Activated naive CD4-positive, alpha-beta T cell treated with anti-CD3 and anti-CD28 coated beads for 36 hours (primary cell): ENCODE measurements at regions not wholly inside any gene's neighbourhood (a gene's known extent, or its start where the extent isn't known, plus 50 kb on each side); places are given as distances from the start of the nearest gene placed in this dataset.
"Not testable (repeated sequence)": the region's sequence is repeated elsewhere in the genome, so short reads cannot be mapped to it uniquely, and the experiment has no call there.

ENCODE experiments used
- CTCF ChIA-PET: fragments of 350-600 bp; sonication (Branson Sonifier 250); formaldehyde crosslinking; loops from one replicate; lab custom pipeline; 2021; ENCODE audit warnings: antibody characterized with exemption; lab: Charles Lee
- DNase-seq: peaks from one replicate; pipeline ENCODE4 v3.0.0-alpha.2; 2020
- H3K27ac Mint-ChIP-seq: one replicate; pipeline ENCODE4 v1.8.0; 2021; ENCODE audit warnings: mild to moderate bottlenecking, mixed read lengths
- H3K27me3 Mint-ChIP-seq: one replicate; pipeline ENCODE4 v1.8.0; 2021; ENCODE audit warnings: low read depth, mixed read lengths
- H3K36me3 Mint-ChIP-seq: one replicate; pipeline ENCODE4 v1.8.0; 2021; ENCODE audit warnings: low read depth, mixed read lengths
- H3K4me1 Mint-ChIP-seq: one replicate; pipeline ENCODE4 v1.8.0; 2021; ENCODE audit warnings: low read depth, mixed read lengths
- H3K4me3 Mint-ChIP-seq: one replicate; pipeline ENCODE4 v1.8.0; 2021; ENCODE audit warnings: mild to moderate bottlenecking, moderate library complexity, mixed read lengths
- H3K9me3 Mint-ChIP-seq: one replicate; pipeline ENCODE4 v1.8.0; 2021; ENCODE audit warnings: mixed read lengths
- intact Hi-C: fragments of 100-400 bp; cut with micrococcal nuclease; formaldehyde crosslinking; loops from one replicate; pipeline ENCODE4 v1.15.1; 2023

GRCh38 chr6:78746457-78746856 is 120.9 kb upstream of the IRAK1BP1 start:
- CTCF ChIA-PET, result no interaction called here
- no peak for DNase-seq
- H3K4me1 Mint-ChIP-seq, result no peaks in the 10 kb centered on the region
- no peak overlapping the region for H3K27ac Mint-ChIP-seq
- intact Hi-C loops, result no loop called here
- peaks cover 1% of the 10 kb centered on the region for H3K36me3 Mint-ChIP-seq
- H3K27me3 Mint-ChIP-seq, result no peaks in the 10 kb centered on the region
- no peak overlapping the region for H3K4me3 Mint-ChIP-seq
- H3K9me3 Mint-ChIP-seq, result peaks cover 22% of the 10 kb centered on the region

- intact Hi-C loops, result no loop called here
These were observed 118.0 kb upstream of the IRAK1BP1 start for GRCh38 chr6:78749326-78749725.

GRCh38 chr6:78758297-78758798 is 109.0 kb upstream of the IRAK1BP1 start:
- intact Hi-C loops, H3K4me3 Mint-ChIP-seq, H3K9me3 Mint-ChIP-seq, H3K27ac Mint-ChIP-seq, CTCF ChIA-PET, H3K27me3 Mint-ChIP-seq, DNase-seq, H3K4me1 Mint-ChIP-seq, H3K36me3 Mint-ChIP-seq: not testable (repeated sequence)

More at GRCh38 chr6:78749326-78749725, 118.0 kb upstream of the IRAK1BP1 start:
- no peak overlapping the region for H3K27ac Mint-ChIP-seq
- peaks cover 13% of the 10 kb centered on the region for H3K9me3 Mint-ChIP-seq
- DNase-seq, result no peak
- no peak overlapping the region for H3K4me3 Mint-ChIP-seq
- no peaks in the 10 kb centered on the region for H3K4me1 Mint-ChIP-seq
- CTCF ChIA-PET, result no interaction called here
- H3K36me3 Mint-ChIP-seq, result no peaks in the 10 kb centered on the region
- peaks cover 3% of the 10 kb centered on the region for H3K27me3 Mint-ChIP-seq

GRCh38 chr6:78768271-78768670 is 99.1 kb upstream of the IRAK1BP1 start:
- intact Hi-C loops, result no loop called here
- H3K36me3 Mint-ChIP-seq, result no peaks in the 10 kb centered on the region
- peaks cover 7% of the 10 kb centered on the region for H3K9me3 Mint-ChIP-seq
- no peaks in the 10 kb centered on the region for H3K4me1 Mint-ChIP-seq
- peaks cover 2% of the 10 kb centered on the region for H3K27me3 Mint-ChIP-seq
- no peak for DNase-seq
- H3K4me3 Mint-ChIP-seq, result no peak overlapping the region
- CTCF ChIA-PET, result no interaction called here
- H3K27ac Mint-ChIP-seq, result no peak overlapping the region

GRCh38 chr6:78770765-78771164 is 96.6 kb upstream of the IRAK1BP1 start:
- H3K9me3 Mint-ChIP-seq, result peaks cover 5% of the 10 kb centered on the region
- no peak for DNase-seq
- H3K4me1 Mint-ChIP-seq, result no peaks in the 10 kb centered on the region
- peaks cover 2% of the 10 kb centered on the region for H3K27me3 Mint-ChIP-seq
- intact Hi-C loops, result loop anchor here (5.0 kb wide), 1 partner anchor 1303 kb away; no protein-coding TSS in a partner anchor
- H3K27ac Mint-ChIP-seq, result no peak overlapping the region
- no peak overlapping the region for H3K4me3 Mint-ChIP-seq
- CTCF ChIA-PET, result no interaction called here
- no peaks in the 10 kb centered on the region for H3K36me3 Mint-ChIP-seq

GRCh38 chr6:78771586-78771985 is 95.8 kb upstream of the IRAK1BP1 start:
- Mint-ChIP-seq H3K27me3 (peaks cover 2% of the 10 kb centered on the region), H3K36me3 (no peaks in the 10 kb centered on the region), H3K27ac (no peak overlapping the region), H3K4me1 (no peaks in the 10 kb centered on the region), H3K4me3 (no peak overlapping the region), H3K9me3 (peaks cover 5% of the 10 kb centered on the region)
- CTCF ChIA-PET, result interaction anchor here (0.7 kb wide), 1 partner anchor 1536 kb away, joined by 3 read pairs; no protein-coding TSS in a partner anchor
- DNase-seq, result no peak
- intact Hi-C loops, result loop anchor here (5.0 kb wide), 1 partner anchor 1304 kb away; no protein-coding TSS in a partner anchor

- Mint-ChIP-seq H3K36me3 (no peaks in the 10 kb centered on the region), H3K9me3 (peaks cover 2% of the 10 kb centered on the region), H3K4me3 (no peak overlapping the region), H3K27me3 (peaks cover 9% of the 10 kb centered on the region), H3K27ac (no peak overlapping the region), H3K4me1 (no peaks in the 10 kb centered on the region)
- intact Hi-C loops, result no loop called here
- CTCF ChIA-PET, result interaction anchor here (0.7 kb wide), 1 partner anchor 356 kb away, joined by 3 read pairs; no protein-coding TSS in a partner anchor
- no peak for DNase-seq
These were observed 86.3 kb upstream of the IRAK1BP1 start for GRCh38 chr6:78781001-78781400.

GRCh38 chr6:78783366-78783765 is 84.0 kb upstream of the IRAK1BP1 start:
- H3K9me3 Mint-ChIP-seq, H3K27ac Mint-ChIP-seq, H3K4me3 Mint-ChIP-seq, H3K4me1 Mint-ChIP-seq, intact Hi-C loops, DNase-seq, H3K27me3 Mint-ChIP-seq, H3K36me3 Mint-ChIP-seq, CTCF ChIA-PET: not testable (repeated sequence)

- H3K36me3 Mint-ChIP-seq, result peaks cover 3% of the 10 kb centered on the region
- intact Hi-C loops, result no loop called here
- peaks cover 4% of the 10 kb centered on the region for H3K27me3 Mint-ChIP-seq
- H3K4me3 Mint-ChIP-seq, result no peak overlapping the region
- peaks cover 27% of the 10 kb centered on the region for H3K9me3 Mint-ChIP-seq
- H3K27ac Mint-ChIP-seq, result no peak overlapping the region
- no peak for DNase-seq
- H3K4me1 Mint-ChIP-seq, result no peaks in the 10 kb centered on the region
- CTCF ChIA-PET, result no interaction called here
These were observed 70.1 kb upstream of the IRAK1BP1 start for GRCh38 chr6:78797270-78797669.

GRCh38 chr6:78799682-78800081 is 67.7 kb upstream of the IRAK1BP1 start:
- CTCF ChIA-PET, result no interaction called here
- Mint-ChIP-seq H3K36me3 (peaks cover 3% of the 10 kb centered on the region), H3K4me3 (no peak overlapping the region), H3K27me3 (peaks cover 4% of the 10 kb centered on the region), H3K27ac (no peak overlapping the region), H3K4me1 (no peaks in the 10 kb centered on the region), H3K9me3 (peaks cover 31% of the 10 kb centered on the region)
- no peak for DNase-seq
- intact Hi-C loops, result no loop called here

- DNase-seq, H3K27ac Mint-ChIP-seq, H3K4me3 Mint-ChIP-seq, intact Hi-C loops, H3K36me3 Mint-ChIP-seq, CTCF ChIA-PET, H3K4me1 Mint-ChIP-seq, H3K9me3 Mint-ChIP-seq: not testable (repeated sequence)
- H3K27me3 Mint-ChIP-seq, result peaks cover 13% of the 10 kb centered on the region
These were observed 60.6 kb upstream of the IRAK1BP1 start for GRCh38 chr6:78806792-78807191.

- H3K4me1 Mint-ChIP-seq, H3K9me3 Mint-ChIP-seq, H3K27ac Mint-ChIP-seq, DNase-seq, intact Hi-C loops, H3K36me3 Mint-ChIP-seq, H3K4me3 Mint-ChIP-seq: not testable (repeated sequence)
- peaks cover 21% of the 10 kb centered on the region for H3K27me3 Mint-ChIP-seq
- CTCF ChIA-PET, result interaction anchor here (0.6 kb wide), 1 partner anchor 369 kb away, joined by 3 read pairs; no protein-coding TSS in a partner anchor
These were observed 59.5 kb upstream of the IRAK1BP1 start for GRCh38 chr6:78807655-78808355.

GRCh38 chr6:78808356-78808891 is 58.9 kb upstream of the IRAK1BP1 start:
- H3K4me1 Mint-ChIP-seq, result no peaks in the 10 kb centered on the region
- no peak overlapping the region for H3K27ac Mint-ChIP-seq
- CTCF ChIA-PET, result interaction anchor here (0.6 kb wide), 1 partner anchor 370 kb away, joined by 3 read pairs; no protein-coding TSS in a partner anchor
- intact Hi-C loops, result no loop called here
- H3K4me3 Mint-ChIP-seq, result no peak overlapping the region
- no peaks in the 10 kb centered on the region for H3K36me3 Mint-ChIP-seq
- H3K27me3 Mint-ChIP-seq, result peaks cover 23% of the 10 kb centered on the region
- no peak for DNase-seq
- peaks cover 6% of the 10 kb centered on the region for H3K9me3 Mint-ChIP-seq
